Osteoblast (primary cell): ENCODE measurements at regions not wholly inside any gene's neighbourhood (a gene's known extent, or its start where the extent isn't known, plus 50 kb on each side); places are given as distances from the start of the nearest gene placed in this dataset.

ENCODE experiments used
- DNase-seq: peaks from one replicate; pipeline ENCODE4 v3.0.0; 2011; ENCODE audit warnings: low spot score, mixed read lengths; ENCODE audit not compliant: insufficient read length; ENCODE audit errors: missing footprints
- H2AFZ ChIP-seq: 2 replicates; pipeline ENCODE4 v1.6.0; 2011; ENCODE audit warnings: mild to moderate bottlenecking, low read length
- H3K27ac ChIP-seq: 2 replicates; pipeline ENCODE4 v1.5.1; 2011; ENCODE audit warnings: mild to moderate bottlenecking, low read depth, low read length, moderate library complexity
- H3K27me3 ChIP-seq: 2 replicates; pipeline ENCODE4 v1.6.0; 2012; ENCODE audit warnings: mild to moderate bottlenecking, control low read depth, inconsistent platforms, low read length, moderate library complexity; ENCODE audit not compliant: insufficient read depth
- H3K36me3 ChIP-seq: 2 replicates; pipeline ENCODE4 v1.5.1; 2011; ENCODE audit warnings: mild to moderate bottlenecking, low read length, control low read depth, moderate library complexity; ENCODE audit not compliant: insufficient read depth
- H3K4me1 ChIP-seq: 2 replicates; pipeline ENCODE4 v1.5.1; 2011; ENCODE audit warnings: mild to moderate bottlenecking, low read length, control low read depth, moderate library complexity; ENCODE audit not compliant: insufficient read depth
- H3K4me2 ChIP-seq: 2 replicates; pipeline ENCODE4 v1.6.0; 2011; ENCODE audit warnings: mild to moderate bottlenecking, low read length; ENCODE audit not compliant: insufficient read depth
- H3K4me3 ChIP-seq: fragments of 200-600 bp; sonication (generic); 3 replicates; pipeline ENCODE4 v1.5.1; 2012; ENCODE audit warnings: mild to moderate bottlenecking, low read length, inconsistent platforms; ENCODE audit not compliant: insufficient read depth
- H3K79me2 ChIP-seq: 2 replicates; pipeline ENCODE4 v1.6.0; 2012; ENCODE audit warnings: mild to moderate bottlenecking, low read length, control low read depth, inconsistent platforms; ENCODE audit not compliant: insufficient read depth
- H3K9me3 ChIP-seq: 2 replicates; pipeline ENCODE4 v1.5.1; 2011; ENCODE audit warnings: low read depth, low read length, control low read depth
- H4K20me1 ChIP-seq: 2 replicates; pipeline ENCODE4 v1.6.0; 2012; ENCODE audit warnings: mild to moderate bottlenecking, low read length, control low read depth; ENCODE audit not compliant: insufficient read depth
- TF ChIP-seq, protein P1 (sequence below): IDR thresholded peaks from 2 replicates; pipeline ENCODE4 v1.5.1; 2011; ENCODE audit warnings: mild to moderate bottlenecking, low read depth, low read length, moderate library complexity; ENCODE audit errors: extremely low read depth

DNA sequence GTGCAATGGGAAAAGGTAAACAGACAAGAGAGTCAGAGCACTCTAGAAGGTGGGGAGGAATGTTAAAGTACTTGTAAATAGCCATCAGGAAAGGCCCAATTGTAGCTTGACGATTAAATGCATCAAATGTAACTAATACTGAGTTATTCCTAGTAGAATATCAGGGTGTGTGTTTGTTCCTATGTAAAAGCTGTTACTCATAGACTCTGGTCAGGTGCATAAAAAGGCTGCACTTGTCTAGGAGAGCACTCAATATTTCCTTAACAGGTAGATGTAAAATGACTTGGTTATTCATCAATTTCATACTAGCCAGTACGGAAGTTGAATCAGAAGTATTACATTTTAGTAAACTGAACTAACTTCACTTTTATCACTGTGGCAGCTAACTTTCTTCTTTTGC is 179.7 kb upstream of the AGR3 start:
- Histone ChIP-seq H2AFZ (no peak overlapping the region), H4K20me1 (no peaks in the 10 kb centered on the region), H3K79me2 (no peaks in the 10 kb centered on the region), H3K36me3 (no peaks in the 10 kb centered on the region), H3K4me1 (peaks cover 10% of the 10 kb centered on the region), H3K27me3 (no peaks in the 10 kb centered on the region), H3K9me3 (no peaks in the 10 kb centered on the region), H3K4me2 (no peak overlapping the region), H3K4me3 (no peak overlapping the region), H3K27ac (no peak overlapping the region)
- TF ChIP-seq, protein P1, sequence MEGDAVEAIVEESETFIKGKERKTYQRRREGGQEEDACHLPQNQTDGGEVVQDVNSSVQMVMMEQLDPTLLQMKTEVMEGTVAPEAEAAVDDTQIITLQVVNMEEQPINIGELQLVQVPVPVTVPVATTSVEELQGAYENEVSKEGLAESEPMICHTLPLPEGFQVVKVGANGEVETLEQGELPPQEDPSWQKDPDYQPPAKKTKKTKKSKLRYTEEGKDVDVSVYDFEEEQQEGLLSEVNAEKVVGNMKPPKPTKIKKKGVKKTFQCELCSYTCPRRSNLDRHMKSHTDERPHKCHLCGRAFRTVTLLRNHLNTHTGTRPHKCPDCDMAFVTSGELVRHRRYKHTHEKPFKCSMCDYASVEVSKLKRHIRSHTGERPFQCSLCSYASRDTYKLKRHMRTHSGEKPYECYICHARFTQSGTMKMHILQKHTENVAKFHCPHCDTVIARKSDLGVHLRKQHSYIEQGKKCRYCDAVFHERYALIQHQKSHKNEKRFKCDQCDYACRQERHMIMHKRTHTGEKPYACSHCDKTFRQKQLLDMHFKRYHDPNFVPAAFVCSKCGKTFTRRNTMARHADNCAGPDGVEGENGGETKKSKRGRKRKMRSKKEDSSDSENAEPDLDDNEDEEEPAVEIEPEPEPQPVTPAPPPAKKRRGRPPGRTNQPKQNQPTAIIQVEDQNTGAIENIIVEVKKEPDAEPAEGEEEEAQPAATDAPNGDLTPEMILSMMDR = no peak
- no peak for DNase-seq

DNA sequence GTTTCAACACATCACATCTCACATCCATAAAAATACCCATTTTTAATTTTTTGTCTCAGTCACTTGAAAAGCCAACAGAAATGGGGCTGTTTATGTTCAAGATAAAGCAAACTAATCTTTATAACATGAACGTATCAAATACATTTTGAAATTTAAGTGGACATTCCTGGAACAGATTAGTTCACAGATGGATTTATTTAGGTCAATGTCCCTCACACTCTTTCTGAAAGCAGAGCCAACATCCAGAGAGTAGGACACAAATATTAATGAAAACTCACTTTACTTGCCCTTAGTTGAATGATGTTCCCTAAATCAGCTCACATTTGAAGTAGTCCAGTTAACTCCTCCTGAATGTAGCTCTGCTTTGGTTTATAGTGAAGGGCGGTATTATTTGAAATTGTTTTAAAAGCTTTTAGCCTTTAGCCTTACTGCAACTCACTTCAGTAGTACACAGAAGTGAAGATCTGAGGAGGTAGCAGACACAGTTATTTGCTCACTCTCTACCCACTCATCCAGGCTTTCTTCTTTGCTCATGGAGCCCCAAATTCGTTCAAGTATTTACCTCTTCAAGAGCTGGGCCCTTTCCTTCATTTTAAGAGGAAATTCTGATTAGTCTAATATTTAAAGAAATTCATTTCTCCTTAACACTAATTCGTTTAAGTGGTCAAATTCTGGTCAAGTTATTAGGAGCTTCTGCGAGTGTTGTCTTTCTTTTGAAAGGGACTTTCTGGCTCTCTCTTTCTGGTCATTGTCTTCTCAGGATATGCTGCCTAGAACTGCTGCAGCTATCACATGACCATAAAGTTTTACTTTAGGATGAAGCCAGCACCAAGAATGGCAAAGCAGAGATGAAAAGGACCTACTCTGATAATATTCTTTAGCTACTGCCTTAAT is 180.6 kb upstream of the AGR3 start:
- H3K36me3 ChIP-seq = no peaks in the 10 kb centered on the region
- peak overlapping the region; percentile 72 for H2AFZ ChIP-seq
- no peaks in the 10 kb centered on the region for H3K27me3 ChIP-seq
- no peaks in the 10 kb centered on the region for H3K79me2 ChIP-seq
- H3K4me1 ChIP-seq = peaks cover 8% of the 10 kb centered on the region
- TF ChIP-seq, protein P1 = no peak
- no peaks in the 10 kb centered on the region for H4K20me1 ChIP-seq
- no peak overlapping the region for H3K4me2 ChIP-seq
- H3K27ac ChIP-seq = no peak overlapping the region
- no peaks in the 10 kb centered on the region for H3K9me3 ChIP-seq
- DNase-seq = no peak
- H3K4me3 ChIP-seq = no peak overlapping the region

DNA sequence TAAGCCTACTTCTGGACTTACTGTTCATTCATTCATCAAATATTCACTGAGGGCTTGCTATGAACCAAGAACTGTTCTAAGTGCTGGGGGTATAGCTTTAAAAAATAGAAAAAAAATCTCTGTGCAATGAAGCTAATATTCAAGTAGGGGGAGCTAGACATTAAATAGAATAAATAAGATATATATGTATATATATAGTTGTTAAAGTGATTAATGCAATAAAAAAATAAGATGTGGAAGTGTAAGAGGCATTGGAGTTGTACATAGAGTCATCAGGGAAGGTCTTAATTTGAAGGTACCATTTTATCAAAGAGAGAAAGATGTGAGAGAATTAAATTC is 181.2 kb upstream of the AGR3 start:
- DNase-seq = no peak
- TF ChIP-seq, protein P1 = peak; percentile 52
- no peak overlapping the region for H3K27ac ChIP-seq
- H4K20me1 ChIP-seq = no peaks in the 10 kb centered on the region
- no peak overlapping the region for H3K4me2 ChIP-seq
- no peaks in the 10 kb centered on the region for H3K9me3 ChIP-seq
- H3K4me1 ChIP-seq = peaks cover 8% of the 10 kb centered on the region
- H3K79me2 ChIP-seq = no peaks in the 10 kb centered on the region
- no peak overlapping the region for H3K4me3 ChIP-seq
- no peaks in the 10 kb centered on the region for H3K27me3 ChIP-seq
- no peaks in the 10 kb centered on the region for H3K36me3 ChIP-seq
- H2AFZ ChIP-seq = peak overlapping the region; percentile 72

DNA sequence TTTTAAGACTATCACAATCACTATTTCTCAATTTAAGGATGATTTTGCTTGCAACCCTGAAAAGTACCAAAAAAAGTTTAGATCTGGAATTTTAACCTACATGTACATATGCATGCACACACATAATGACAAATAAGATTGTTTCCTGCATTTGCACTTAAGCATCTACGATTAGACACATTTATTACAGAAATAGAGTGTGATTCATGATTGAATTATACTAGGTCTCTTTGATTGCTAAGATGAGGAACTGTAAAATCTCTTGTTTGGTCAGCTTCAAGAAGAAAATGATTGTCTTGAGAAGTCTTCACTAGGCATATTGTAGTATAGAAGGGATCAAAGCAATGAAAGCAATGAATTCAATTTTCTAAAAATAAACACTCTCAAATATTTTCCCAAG is 185.9 kb upstream of the AGR3 start:
- no peaks in the 10 kb centered on the region for H3K36me3 ChIP-seq
- H3K4me2 ChIP-seq = no peak overlapping the region
- no peaks in the 10 kb centered on the region for H3K27me3 ChIP-seq
- H4K20me1 ChIP-seq = no peaks in the 10 kb centered on the region
- no peak overlapping the region for H2AFZ ChIP-seq
- peaks cover 5% of the 10 kb centered on the region for H3K4me1 ChIP-seq
- H3K79me2 ChIP-seq = no peaks in the 10 kb centered on the region
- no peak overlapping the region for H3K4me3 ChIP-seq
- DNase-seq = no peak
- no peak overlapping the region for H3K27ac ChIP-seq
- H3K9me3 ChIP-seq = no peaks in the 10 kb centered on the region
- TF ChIP-seq, protein P1 = no peak
